ENCODE measurements at regions not wholly inside any gene's neighbourhood (a gene's known extent, or its start where the extent isn't known, plus 50 kb on each side); places are given as distances from the start of the nearest gene placed in this dataset.

DNA sequence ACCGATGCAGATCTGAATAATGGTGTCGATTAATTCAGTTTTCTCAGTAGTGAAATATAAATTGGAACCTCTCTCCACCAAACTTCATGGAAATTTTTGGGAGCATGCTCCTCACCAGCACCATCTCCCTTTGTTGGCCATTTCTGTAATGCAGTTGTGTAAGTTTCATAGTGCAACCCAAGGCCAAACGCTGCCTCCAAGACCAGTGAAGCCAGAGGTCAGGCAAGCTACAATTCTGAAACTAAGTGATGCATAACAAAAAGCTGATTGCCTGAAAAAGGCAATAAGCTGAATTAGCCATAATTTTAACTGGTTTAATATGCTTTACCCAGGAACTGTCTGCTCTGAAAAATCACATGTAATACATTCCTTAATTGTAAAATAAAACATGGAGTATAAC, 138.3 kb upstream of the TACR1 start:
- in situ Hi-C loops (cut with MboI) (no loop called here), intact Hi-C loops (cut with micrococcal nuclease) (no loop called here)
- Histone ChIP-seq H3K4me3 (no peak overlapping the region), H2AFZ (ENCODE audit: low read depth, low read length) (no peak overlapping the region), H3K27ac (ENCODE audit: extremely low read depth, low read depth, low read length) (no peak overlapping the region), H3K9me3 (replicated peaks; ENCODE audit: control insufficient read depth, insufficient read depth, low read depth, low read length) (no peaks in the 10 kb centered on the region), H3K36me3 (ENCODE audit: control insufficient read depth, insufficient read depth, low read length) (no peaks in the 10 kb centered on the region), H3K4me1 (replicated peaks in 1 of 2; ENCODE audit: control insufficient read depth in 2 of 2, insufficient read depth in 2 of 2, low read length in 2 of 2) (no peaks in the 10 kb centered on the region), H4K20me1 (replicated peaks; ENCODE audit: control insufficient read depth, insufficient read depth, low read length) (no peaks in the 10 kb centered on the region), H3K4me2 (ENCODE audit: insufficient read depth, low read length) (no peak overlapping the region), H3K79me2 (ENCODE audit: control insufficient read depth, insufficient read depth, low read length) (no peaks in the 10 kb centered on the region), H3K9ac (ENCODE audit: insufficient read depth in 1 of 2, low read depth in 2 of 2, low read length in 2 of 2) (no peak overlapping the region), H3K27me3 (ENCODE audit: control insufficient read depth in 2 of 2, insufficient read depth in 2 of 2, low read length in 2 of 2) (no peaks in the 10 kb centered on the region), H3K9me1 (ENCODE audit: control insufficient read depth, insufficient read depth, low read length) (no peaks in the 10 kb centered on the region)
- ChIA-PET POLR2A (no interaction called here), CTCF (ENCODE audit: low intra/inter-chr PET ratio) (no interaction called here)
- ATAC-seq (no peak), FAIRE-seq (no peak), DNase-seq (ENCODE audit: extremely low read depth in 1 of 4, low spot score in 3 of 4) (no peak)
- 2% methylated on average over 3 of the region's 3 CpGs for WGBS (ENCODE audit: insufficient coverage, low coverage, missing lambda C conversion rate)
- TF ChIP-seq RBM34 (IDR thresholded peaks at IDR 0.05; ENCODE audit: borderline replicate concordance, insufficient read depth, low read length) = no peak
- no peak for TF ChIP-seq ZBTB26 (CRISPR knock-in tag; IDR thresholded peaks at IDR 0.05)
- TF ChIP-seq, protein P1, sequence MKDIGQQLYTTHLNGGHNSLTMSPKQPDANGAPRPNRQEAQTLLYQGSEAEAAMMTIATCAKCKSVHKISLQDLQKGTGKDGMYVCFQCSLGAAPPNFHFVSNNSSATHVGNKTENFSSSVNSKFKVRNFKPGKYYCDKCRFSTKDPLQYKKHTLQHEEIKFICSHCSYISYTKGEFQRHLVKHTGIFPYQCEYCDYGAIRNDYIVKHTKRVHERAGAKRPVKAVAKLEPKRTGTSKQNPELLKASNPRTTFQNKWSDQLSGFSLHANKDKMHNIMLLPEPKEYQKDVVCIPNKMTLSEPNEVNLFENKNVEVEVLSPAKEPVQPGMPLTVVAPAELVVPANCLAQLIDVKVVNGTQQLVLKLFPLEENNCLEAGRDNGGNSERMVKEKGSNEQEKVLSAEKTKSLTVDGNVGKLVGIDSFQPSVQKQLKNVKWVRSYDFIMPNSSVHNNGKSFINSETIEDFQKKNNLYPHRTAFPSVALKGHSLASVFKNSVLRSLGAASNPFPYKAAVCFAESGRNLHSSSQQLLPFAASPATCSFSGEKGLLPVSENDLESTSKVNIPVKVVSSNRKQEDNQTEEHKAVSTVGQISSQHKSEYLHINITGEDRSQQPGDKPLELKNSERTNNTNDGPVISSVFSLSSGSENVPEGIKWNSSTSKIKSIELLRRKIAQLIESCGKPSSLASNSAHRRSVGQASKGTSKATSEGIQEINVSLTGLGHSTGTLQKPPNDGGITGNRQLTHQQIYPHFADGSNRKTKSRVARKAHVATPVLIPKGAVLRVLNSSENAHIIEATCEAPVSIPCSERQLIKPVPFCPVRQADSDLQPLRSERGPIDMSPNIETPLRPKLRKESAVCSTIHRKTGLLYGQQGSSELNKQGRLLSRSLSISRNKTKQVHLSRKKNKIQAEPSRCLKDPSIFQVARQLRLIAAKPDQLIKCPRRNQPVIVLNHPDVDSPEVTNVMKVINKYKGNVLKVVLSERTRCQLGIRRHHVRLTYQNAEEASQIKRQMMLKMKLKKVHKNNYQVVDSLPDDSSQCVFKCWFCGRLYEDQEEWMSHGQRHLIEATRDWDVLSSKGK (CRISPR knock-in tag; IDR thresholded peaks at IDR 0.05) = no peak
- TF ChIP-seq DDX20 (tag; IDR thresholded peaks at IDR 0.05; ENCODE audit: low read depth) = no peak
- TF ChIP-seq ZNF41 (CRISPR knock-in tag; conservative IDR thresholded peaks at IDR 0.05) = no peak
- TF ChIP-seq NCOA2 (IDR thresholded peaks at IDR 0.05; ENCODE audit: partially characterized antibody in 2 of 2) = no peak
- TF ChIP-seq NFATC3 (IDR thresholded peaks at IDR 0.05) = no peak
- TF ChIP-seq, protein P2, sequence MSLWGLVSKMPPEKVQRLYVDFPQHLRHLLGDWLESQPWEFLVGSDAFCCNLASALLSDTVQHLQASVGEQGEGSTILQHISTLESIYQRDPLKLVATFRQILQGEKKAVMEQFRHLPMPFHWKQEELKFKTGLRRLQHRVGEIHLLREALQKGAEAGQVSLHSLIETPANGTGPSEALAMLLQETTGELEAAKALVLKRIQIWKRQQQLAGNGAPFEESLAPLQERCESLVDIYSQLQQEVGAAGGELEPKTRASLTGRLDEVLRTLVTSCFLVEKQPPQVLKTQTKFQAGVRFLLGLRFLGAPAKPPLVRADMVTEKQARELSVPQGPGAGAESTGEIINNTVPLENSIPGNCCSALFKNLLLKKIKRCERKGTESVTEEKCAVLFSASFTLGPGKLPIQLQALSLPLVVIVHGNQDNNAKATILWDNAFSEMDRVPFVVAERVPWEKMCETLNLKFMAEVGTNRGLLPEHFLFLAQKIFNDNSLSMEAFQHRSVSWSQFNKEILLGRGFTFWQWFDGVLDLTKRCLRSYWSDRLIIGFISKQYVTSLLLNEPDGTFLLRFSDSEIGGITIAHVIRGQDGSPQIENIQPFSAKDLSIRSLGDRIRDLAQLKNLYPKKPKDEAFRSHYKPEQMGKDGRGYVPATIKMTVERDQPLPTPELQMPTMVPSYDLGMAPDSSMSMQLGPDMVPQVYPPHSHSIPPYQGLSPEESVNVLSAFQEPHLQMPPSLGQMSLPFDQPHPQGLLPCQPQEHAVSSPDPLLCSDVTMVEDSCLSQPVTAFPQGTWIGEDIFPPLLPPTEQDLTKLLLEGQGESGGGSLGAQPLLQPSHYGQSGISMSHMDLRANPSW (CRISPR knock-in tag; IDR thresholded peaks at IDR 0.05) = no peak
- TF ChIP-seq DMBX1 (CRISPR knock-in tag; IDR thresholded peaks at IDR 0.05; ENCODE audit: borderline replicate concordance) = no peak
- BruUV-seq (replicated peaks) = no TSS peak

All from K562 (cell line).